HepG2 (cell line): ENCODE measurements at regions not wholly inside any gene's neighbourhood (a gene's known extent, or its start where the extent isn't known, plus 50 kb on each side); places are given as distances from the start of the nearest gene placed in this dataset.

Experiments used
- ATAC-seq: fragments of 200-7000 bp; cut with Tn5 transposase; 3 replicates; pipeline ENCODE4 v1.9.1; 2020; ENCODE audit warnings: mild to moderate bottlenecking, moderate library complexity
- BruUV-seq: library from RNA; stranded (reverse); fragments of 400-500 nt; replicated peaks from 2 replicates; lab custom pipeline; 2021; lab: Mats Ljungman, UMichigan
- CTCF ChIA-PET: fragments of 300-600 bp; formaldehyde crosslinking; extraction: SDS; loops from one replicate; lab custom pipeline; 2021; ENCODE audit warnings: low total read pairs, inconsistent platforms, low intra/inter-chr PET ratio; lab: Yijun Ruan, JAX
- POLR2A ChIA-PET: fragments of 350-600 bp; sonication (Branson Sonifier 250); formaldehyde crosslinking; loops from one replicate; lab custom pipeline; 2020; ENCODE audit warnings: antibody characterized with exemption, inconsistent platforms; lab: Yijun Ruan, JAX
- DNase-seq: peaks from one replicate; pipeline ENCODE4 v3.0.0-alpha.2; 2015; ENCODE audit warnings: low spot score
- FAIRE-seq: peaks from 3 replicates; lab custom pipeline; 2011; peaks lifted over from hg19 to GRCh38; lab: Jason Lieb, UNC
- H2AFZ ChIP-seq: one replicate; pipeline ENCODE4 v1.6.1; 2011; ENCODE audit warnings: low read length, inconsistent platforms
- H3K27ac ChIP-seq: fragments of 300-600 bp; 3 replicates; pipeline ENCODE4 v1.8.0; 2011; ENCODE audit warnings: mixed run types, mild to moderate bottlenecking, mixed read lengths, low read length, inconsistent platforms; ENCODE audit not compliant: insufficient read depth; ENCODE audit errors: extremely low read length
- H3K27me3 ChIP-seq, 2 experiments: fragments of 200-600 bp in 1 of 2; 2 replicates in 1 of 2; 3 replicates in 1 of 2; pipeline versions ENCODE4 v1.6.0 to v1.8.0; 2011; ENCODE audit warnings: low read length in 2 of 2, mild to moderate bottlenecking in 2 of 2, moderate library complexity in 2 of 2, inconsistent platforms in 1 of 2; ENCODE audit not compliant: insufficient read depth in 2 of 2, control insufficient read depth in 1 of 2
- H3K36me3 ChIP-seq, 2 experiments: fragments of 200-600 bp in 1 of 2; replicated peaks in 1 of 2; 2 replicates in 1 of 2; 3 replicates in 1 of 2; pipeline versions ENCODE4 v1.5.1 to v1.8.0; 2011; ENCODE audit warnings: low read length in 2 of 2, inconsistent platforms in 1 of 2; ENCODE audit not compliant: insufficient read depth in 2 of 2, control insufficient read depth in 1 of 2
- H3K4me1 ChIP-seq: 2 replicates; pipeline ENCODE4 v1.5.1; 2012; ENCODE audit warnings: low read length, inconsistent platforms; ENCODE audit not compliant: insufficient read depth
- H3K4me2 ChIP-seq: 2 replicates; pipeline ENCODE4 v1.6.0; 2011; ENCODE audit warnings: low read depth, low read length, inconsistent platforms
- H3K4me3 ChIP-seq, 3 experiments: fragments of 200-600 bp in 1 of 3; sonication (generic), shearing (Covaris generic) in 1 of 3; replicated peaks in 1 of 3; 2 replicates each; pipeline ENCODE4 v1.5.1; 2011 to 2016; ENCODE audit warnings: low read length in 3 of 3, inconsistent platforms in 2 of 3, low read depth in 2 of 3, mild to moderate bottlenecking in 2 of 3, control low read depth in 1 of 3, mixed read lengths in 1 of 3; ENCODE audit not compliant: insufficient read depth in 1 of 3
- H3K79me2 ChIP-seq: one replicate; pipeline ENCODE4 v1.6.1; 2011; ENCODE audit warnings: low read length, inconsistent platforms; ENCODE audit not compliant: insufficient read depth
- H3K9ac ChIP-seq: 2 replicates; pipeline ENCODE4 v1.6.0; 2011; ENCODE audit warnings: mild to moderate bottlenecking, low read depth, low read length, inconsistent platforms; ENCODE audit not compliant: insufficient read depth
- H3K9me3 ChIP-seq: 2 replicates; pipeline ENCODE4 v1.5.1; 2012; ENCODE audit warnings: mild to moderate bottlenecking, low read length
- H4K20me1 ChIP-seq: 2 replicates; pipeline ENCODE4 v1.6.0; 2011; ENCODE audit warnings: inconsistent platforms, mild to moderate bottlenecking, low read length, moderate library complexity; ENCODE audit not compliant: insufficient read depth
- CHD4 ChIP-seq: fragments of 200-600 bp; sonication (generic); IDR thresholded peaks from 2 replicates; pipeline ENCODE4 v1.7.0; 2017; ENCODE audit warnings: mild to moderate bottlenecking, low read length, borderline replicate concordance
- DRAP1 ChIP-seq: IDR thresholded peaks from 2 replicates; pipeline ENCODE4 v1.6.1; 2016; ENCODE audit warnings: missing genetic modification reagents, missing compliant biosample characterization
- PBX3 ChIP-seq: sonication (generic); formaldehyde crosslinking; IDR thresholded peaks from 2 replicates; pipeline ENCODE4 v1.8.1; 2023; ENCODE audit warnings: missing genetic modification reagents, inconsistent platforms, borderline replicate concordance
- SAFB2 ChIP-seq: sonication (generic); formaldehyde crosslinking; IDR thresholded peaks from 2 replicates; pipeline ENCODE4 v1.5.1; 2020; ENCODE audit warnings: missing genetic modification reagents, low read depth, mild to moderate bottlenecking, borderline replicate concordance
- SRY ChIP-seq: sonication (generic); formaldehyde crosslinking; IDR thresholded peaks from 2 replicates; pipeline ENCODE4 v1.8.0; 2022; ENCODE audit warnings: mild to moderate bottlenecking, missing genetic modification reagents
- YEATS2 ChIP-seq: sonication (generic); formaldehyde crosslinking; IDR thresholded peaks from 2 replicates; pipeline ENCODE4 v1.4.0; 2020; ENCODE audit warnings: missing genetic modification reagents, borderline replicate concordance
- ZBTB38 ChIP-seq: sonication (generic); formaldehyde crosslinking; IDR thresholded peaks from 2 replicates; pipeline ENCODE4 v1.5.1; 2020; ENCODE audit warnings: mild to moderate bottlenecking, missing genetic modification reagents
- ZMYM2 ChIP-seq: sonication (generic); formaldehyde crosslinking; IDR thresholded peaks from 2 replicates; pipeline ENCODE4 v1.8.0; 2022; ENCODE audit warnings: mild to moderate bottlenecking, missing genetic modification reagents
- ZNF143 ChIP-seq: sonication (generic); formaldehyde crosslinking; IDR thresholded peaks from 2 replicates; pipeline ENCODE4 v1.4.0; 2020; ENCODE audit warnings: missing genetic modification reagents
- ZNF570 ChIP-seq: sonication (generic); formaldehyde crosslinking; IDR thresholded peaks from 2 replicates; pipeline ENCODE4 v1.4.0; 2020; ENCODE audit warnings: mild to moderate bottlenecking, missing genetic modification reagents, borderline replicate concordance
- ZNF784 ChIP-seq: sonication (generic); formaldehyde crosslinking; IDR thresholded peaks from 2 replicates; pipeline ENCODE4 v1.5.1; 2020; ENCODE audit warnings: missing genetic modification reagents, mild to moderate bottlenecking, borderline replicate concordance
- WGBS: methylation state at CpG from one replicate; pipeline ENCODE4 v1.1.6; 2017; ENCODE audit warnings: low lambda C conversion rate; 5-methylcytosine and 5-hydroxymethylcytosine counted together
- in situ Hi-C: cut with HindIII; loops from 2 replicates; pipeline ENCODE4 v1.10.0; 2017; ENCODE audit warnings: low pct_unique_long_range_greater_than_20kb; ENCODE audit not compliant: extremely low pct_ligation_motif_present
- intact Hi-C: fragments of 100-400 bp; cut with micrococcal nuclease; formaldehyde crosslinking; loops from one replicate; pipeline ENCODE4 v1.10.0; 2022; ENCODE audit not compliant: unreplicated experiment
- TF ChIP-seq, protein P1 (sequence below): sonication (generic); formaldehyde crosslinking; conservative IDR thresholded peaks from 2 replicates; pipeline ENCODE4 v1.5.0; 2020; ENCODE audit warnings: missing genetic modification reagents

- TF ChIP-seq DRAP1, result no peak
Observed at GRCh38 chr10:71070741-71071140, 141.6 kb upstream of the UNC5B start (continued).

DNA sequence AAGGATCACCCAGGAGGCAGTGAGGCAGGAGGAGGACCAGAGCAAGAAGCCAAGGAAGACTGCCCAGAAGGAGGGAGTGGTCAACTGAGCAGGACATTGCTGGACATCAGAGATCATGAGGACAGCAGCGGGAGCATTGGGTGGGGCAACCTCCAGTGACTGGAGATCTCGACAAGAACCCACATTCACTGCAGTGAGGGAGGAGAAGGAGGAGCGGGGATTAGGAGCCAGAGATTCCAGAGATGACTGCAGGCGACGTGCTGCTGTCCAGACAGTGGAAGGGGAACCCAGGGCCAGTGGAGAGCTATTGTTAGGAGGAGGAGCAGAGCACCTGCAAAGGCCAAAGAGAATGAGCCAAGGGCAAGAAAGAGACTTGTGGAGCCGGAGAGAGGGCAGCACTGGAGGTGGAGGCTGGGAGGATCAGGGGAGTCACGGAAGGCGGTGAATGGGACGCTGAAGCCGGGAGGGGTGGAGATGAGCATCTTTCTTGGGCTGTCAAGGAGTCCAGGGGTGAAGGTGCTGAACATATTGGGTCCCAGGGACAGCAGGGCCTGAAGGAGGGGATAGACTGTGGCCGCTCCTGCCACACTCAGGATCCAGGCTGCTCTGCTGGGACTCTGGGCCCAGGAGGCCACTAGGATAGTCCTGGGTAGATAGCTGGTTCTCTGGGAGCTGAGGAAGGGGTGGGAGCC is 140.1 kb upstream of the UNC5B start:
- CTCF ChIA-PET, result no interaction called here
- H4K20me1 ChIP-seq, result no peaks in the 10 kb centered on the region
- BruUV-seq, result no TSS peak
- H3K79me2 ChIP-seq, result no peaks in the 10 kb centered on the region
- no peaks in the 10 kb centered on the region for H3K4me1 ChIP-seq
- H2AFZ ChIP-seq, result no peak overlapping the region
- FAIRE-seq, result no peak
- no peak overlapping the region for H3K4me3 ChIP-seq
- POLR2A ChIA-PET, result no interaction called here
- no peak overlapping the region for H3K9ac ChIP-seq
- no peak overlapping the region for H3K27ac ChIP-seq
- 1% methylated on average over 10 of the region's 11 CpGs for WGBS
- no peak for DNase-seq
- TF ChIP-seq ZNF143 (CRISPR knock-in tag) (no peak), SRY (CRISPR knock-in tag) (no peak), PBX3 (CRISPR knock-in tag) (no peak)
- no peaks in the 10 kb centered on the region for H3K36me3 ChIP-seq
- in situ Hi-C loops (no loop called here), intact Hi-C loops (no loop called here)
- no peak for ATAC-seq
- H3K27me3 ChIP-seq, result peaks cover 12 to 70% of the 10 kb centered on the region in 2 experiments; a peak in 4 of 5 replicates
- H3K9me3 ChIP-seq, result no peaks in the 10 kb centered on the region
- H3K4me2 ChIP-seq, result no peak overlapping the region

DNA sequence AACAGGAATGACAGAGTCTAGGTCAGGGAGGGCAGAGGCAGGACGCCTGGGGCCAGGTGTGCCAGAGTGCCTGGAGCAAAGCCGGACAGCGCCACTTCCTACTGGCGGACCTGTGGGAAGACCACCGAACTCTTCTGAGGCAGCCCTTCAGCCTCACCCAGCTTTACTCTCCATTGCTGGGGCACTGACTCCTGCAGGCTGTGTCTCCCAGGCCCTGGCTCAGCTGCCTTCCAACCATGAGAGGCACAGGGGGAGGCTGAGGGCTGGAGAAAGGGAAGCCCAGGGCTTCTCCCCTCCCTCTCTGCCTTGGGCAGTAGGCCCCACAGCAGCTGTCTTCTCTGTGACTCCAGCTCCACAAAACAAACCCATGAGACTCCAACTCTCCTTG is 139.6 kb upstream of the UNC5B start:
- Histone ChIP-seq H3K4me2 (no peak overlapping the region), H2AFZ (no peak overlapping the region), H3K79me2 (no peaks in the 10 kb centered on the region), H3K9ac (no peak overlapping the region), H3K36me3 (no peaks in the 10 kb centered on the region), H3K4me3 (no peak overlapping the region), H3K27ac (no peak overlapping the region)
- no TSS peak for BruUV-seq
- no CpG with 5 or more reads among the region's 5 CpGs for WGBS
- no peak for FAIRE-seq
- intact Hi-C loops, result no loop called here
- TF ChIP-seq ZBTB38 (CRISPR knock-in tag) (no peak), CHD4 (no peak), SAFB2 (no peak), ZMYM2 (no peak), ZNF570 (no peak), YEATS2 (no peak), ZNF784 (no peak)
- TF ChIP-seq, protein P1, sequence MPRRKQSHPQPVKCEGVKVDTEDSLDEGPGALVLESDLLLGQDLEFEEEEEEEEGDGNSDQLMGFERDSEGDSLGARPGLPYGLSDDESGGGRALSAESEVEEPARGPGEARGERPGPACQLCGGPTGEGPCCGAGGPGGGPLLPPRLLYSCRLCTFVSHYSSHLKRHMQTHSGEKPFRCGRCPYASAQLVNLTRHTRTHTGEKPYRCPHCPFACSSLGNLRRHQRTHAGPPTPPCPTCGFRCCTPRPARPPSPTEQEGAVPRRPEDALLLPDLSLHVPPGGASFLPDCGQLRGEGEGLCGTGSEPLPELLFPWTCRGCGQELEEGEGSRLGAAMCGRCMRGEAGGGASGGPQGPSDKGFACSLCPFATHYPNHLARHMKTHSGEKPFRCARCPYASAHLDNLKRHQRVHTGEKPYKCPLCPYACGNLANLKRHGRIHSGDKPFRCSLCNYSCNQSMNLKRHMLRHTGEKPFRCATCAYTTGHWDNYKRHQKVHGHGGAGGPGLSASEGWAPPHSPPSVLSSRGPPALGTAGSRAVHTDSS (CRISPR knock-in tag), result no peak
- TF ChIP-seq, all 625 proteins: peak for 0
- Histone ChIP-seq H3K9me3 (no peaks in the 10 kb centered on the region), H3K4me1 (no peaks in the 10 kb centered on the region), H3K27me3 (peaks cover 10 to 72% of the 10 kb centered on the region in 2 experiments; a peak in 4 of 5 replicates), H4K20me1 (no peaks in the 10 kb centered on the region)
- DNase-seq (no peak), ATAC-seq (no peak)
- ChIA-PET POLR2A (no interaction called here), CTCF (no interaction called here)
- in situ Hi-C loops, result no loop called here
